ENCODE measurements at regions not wholly inside any gene's neighbourhood (a gene's known extent, or its start where the extent isn't known, plus 50 kb on each side); places are given as distances from the start of the nearest gene placed in this dataset.

DNA sequence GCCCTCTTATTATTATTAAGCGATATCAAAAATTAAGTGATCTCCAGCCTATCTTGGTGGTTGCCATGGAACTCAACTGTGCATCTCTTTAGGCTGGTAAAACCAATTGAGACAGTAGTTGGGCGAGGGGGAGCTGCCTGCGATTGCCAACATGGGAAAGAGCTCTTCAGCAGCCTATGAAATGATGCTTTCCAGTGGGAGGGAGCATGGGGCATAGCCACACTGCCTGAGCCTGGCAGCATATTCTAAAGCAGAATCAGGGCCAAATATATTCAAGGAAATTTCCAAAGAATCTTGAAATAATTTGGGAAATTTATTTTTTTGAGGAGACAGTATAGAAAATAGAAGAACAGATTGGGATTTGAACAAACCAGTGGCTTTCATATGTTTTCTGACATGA, 126.9 kb upstream of the DNAH14 start:
- no peak overlapping the region for H4K5ac ChIP-seq (ENCODE audit: low read length)
- no CpG with 5 or more reads among the region's 3 CpGs for WGBS (ENCODE audit: extremely low coverage, insufficient coverage, low lambda C conversion rate)
- H3K79me1 ChIP-seq (ENCODE audit: low read length) = no peaks in the 10 kb centered on the region
- no peak overlapping the region for H3K56ac ChIP-seq (ENCODE audit: low read length)
- DNase-seq = no peak
- H3K23ac ChIP-seq (ENCODE audit: low read length) = no peak overlapping the region
- no peak overlapping the region for H3K4ac ChIP-seq (ENCODE audit: low read depth, low read length)
- H2AK5ac ChIP-seq (ENCODE audit: low read length) = no peak overlapping the region
- H3K4me3 ChIP-seq (ENCODE audit: low read length) = no peak overlapping the region
- no peaks in the 10 kb centered on the region for H3K36me3 ChIP-seq (ENCODE audit: control insufficient read depth, insufficient read depth, low read length)
- no peak overlapping the region for H2BK15ac ChIP-seq (replicated peaks; ENCODE audit: low read depth)
- no peaks in the 10 kb centered on the region for H3K27me3 ChIP-seq (ENCODE audit: insufficient read depth, low read length, poor library complexity)
- H3K9ac ChIP-seq (ENCODE audit: low read length) = no peak overlapping the region
- H2BK120ac ChIP-seq (ENCODE audit: low read depth, low read length) = no peak overlapping the region
- H3K4me1 ChIP-seq (ENCODE audit: control insufficient read depth, low read depth, low read length) = no peaks in the 10 kb centered on the region
- no peaks in the 10 kb centered on the region for H3K79me2 ChIP-seq (ENCODE audit: control insufficient read depth, insufficient read depth, low read length)
- H2BK5ac ChIP-seq (ENCODE audit: low read length) = no peak overlapping the region
- no peak overlapping the region for H4K8ac ChIP-seq (ENCODE audit: low read depth, low read length)
- no peak overlapping the region for H3K27ac ChIP-seq (ENCODE audit: low read depth, low read length)
- no peak overlapping the region for H3K18ac ChIP-seq (ENCODE audit: low read length)
- no peak overlapping the region for H3K4me2 ChIP-seq (ENCODE audit: low read length)

DNA sequence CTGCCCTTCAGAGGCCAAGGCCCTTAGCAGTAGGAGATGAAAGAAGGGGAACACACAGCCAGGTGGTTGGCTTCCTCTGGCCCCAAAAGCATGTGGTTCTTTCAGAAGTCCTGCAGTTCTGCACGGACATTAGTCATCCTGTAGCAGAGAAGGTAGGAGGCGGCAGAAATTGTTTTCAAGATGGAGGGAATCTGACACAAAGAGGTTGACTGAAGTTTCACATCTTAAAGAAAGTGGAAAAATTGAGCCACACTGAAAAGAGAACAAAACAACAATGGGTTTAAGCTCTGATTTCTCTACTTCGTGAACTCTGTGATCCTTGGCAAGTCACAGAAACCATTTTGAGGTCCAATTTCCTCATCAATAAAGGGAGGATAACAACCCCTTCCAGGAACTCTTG, 125.3 kb upstream of the DNAH14 start:
- no peak overlapping the region for H3K56ac ChIP-seq (ENCODE audit: low read length)
- H3K4me1 ChIP-seq (ENCODE audit: control insufficient read depth, low read depth, low read length) = no peaks in the 10 kb centered on the region
- no peak overlapping the region for H3K4me3 ChIP-seq (ENCODE audit: low read length)
- H3K79me1 ChIP-seq (ENCODE audit: low read length) = no peaks in the 10 kb centered on the region
- no peak overlapping the region for H3K23ac ChIP-seq (ENCODE audit: low read length)
- no peak overlapping the region for H3K27ac ChIP-seq (ENCODE audit: low read depth, low read length)
- H3K36me3 ChIP-seq (ENCODE audit: control insufficient read depth, insufficient read depth, low read length) = no peaks in the 10 kb centered on the region
- no peaks in the 10 kb centered on the region for H3K79me2 ChIP-seq (ENCODE audit: control insufficient read depth, insufficient read depth, low read length)
- DNase-seq = no peak
- H4K8ac ChIP-seq (ENCODE audit: low read depth, low read length) = no peak overlapping the region
- H3K27me3 ChIP-seq (ENCODE audit: insufficient read depth, low read length, poor library complexity) = no peaks in the 10 kb centered on the region
- no peak overlapping the region for H3K4me2 ChIP-seq (ENCODE audit: low read length)
- no peak overlapping the region for H3K9ac ChIP-seq (ENCODE audit: low read length)
- no peak overlapping the region for H3K18ac ChIP-seq (ENCODE audit: low read length)
- no peak overlapping the region for H2BK5ac ChIP-seq (ENCODE audit: low read length)
- H2BK15ac ChIP-seq (replicated peaks; ENCODE audit: low read depth) = no peak overlapping the region
- no peak overlapping the region for H2AK5ac ChIP-seq (ENCODE audit: low read length)
- H4K5ac ChIP-seq (ENCODE audit: low read length) = no peak overlapping the region
- no peak overlapping the region for H3K4ac ChIP-seq (ENCODE audit: low read depth, low read length)
- no peak overlapping the region for H2BK120ac ChIP-seq (ENCODE audit: low read depth, low read length)
- WGBS (ENCODE audit: extremely low coverage, insufficient coverage, low lambda C conversion rate) = no CpG with 5 or more reads among the region's 3 CpGs

DNA sequence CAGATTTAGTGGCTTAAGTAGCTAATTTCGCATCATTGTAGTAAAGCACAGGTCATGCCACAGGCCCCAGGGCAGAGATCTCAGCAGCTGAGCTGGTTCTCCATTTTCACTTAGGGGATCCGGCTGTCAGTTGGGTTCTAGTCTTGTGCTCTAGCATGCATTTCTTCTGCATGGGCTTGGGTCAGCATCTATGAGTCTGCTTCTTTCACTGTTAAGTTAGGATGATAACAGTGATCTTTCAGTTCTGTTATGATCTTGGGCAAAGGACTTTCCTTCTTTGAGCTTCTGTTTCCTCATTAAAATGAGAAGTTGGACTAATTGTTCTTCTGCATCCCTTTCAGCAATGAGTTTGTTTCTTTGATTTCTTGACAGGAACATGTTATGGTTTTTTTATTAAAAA, 123.6 kb upstream of the DNAH14 start:
- DNase-seq = no peak
- Histone ChIP-seq H3K4me1 (ENCODE audit: control insufficient read depth, low read depth, low read length) (no peaks in the 10 kb centered on the region), H3K23ac (ENCODE audit: low read length) (no peak overlapping the region), H2BK5ac (ENCODE audit: low read length) (no peak overlapping the region), H2BK15ac (replicated peaks; ENCODE audit: low read depth) (no peak overlapping the region), H3K27ac (ENCODE audit: low read depth, low read length) (no peak overlapping the region), H3K36me3 (ENCODE audit: control insufficient read depth, insufficient read depth, low read length) (no peaks in the 10 kb centered on the region), H3K79me2 (ENCODE audit: control insufficient read depth, insufficient read depth, low read length) (no peaks in the 10 kb centered on the region), H2BK120ac (ENCODE audit: low read depth, low read length) (no peak overlapping the region), H3K4me2 (ENCODE audit: low read length) (no peak overlapping the region), H3K4ac (ENCODE audit: low read depth, low read length) (no peak overlapping the region), H3K4me3 (ENCODE audit: low read length) (no peak overlapping the region), H4K5ac (ENCODE audit: low read length) (no peak overlapping the region), H4K8ac (ENCODE audit: low read depth, low read length) (no peak overlapping the region), H3K56ac (ENCODE audit: low read length) (no peak overlapping the region), H2AK5ac (ENCODE audit: low read length) (no peak overlapping the region), H3K9ac (ENCODE audit: low read length) (no peak overlapping the region), H3K79me1 (ENCODE audit: low read length) (no peaks in the 10 kb centered on the region), H3K18ac (ENCODE audit: low read length) (no peak overlapping the region), H3K27me3 (ENCODE audit: insufficient read depth, low read length, poor library complexity) (no peaks in the 10 kb centered on the region)
- no CpG with 5 or more reads among the region's 2 CpGs for WGBS (ENCODE audit: extremely low coverage, insufficient coverage, low lambda C conversion rate)

DNA sequence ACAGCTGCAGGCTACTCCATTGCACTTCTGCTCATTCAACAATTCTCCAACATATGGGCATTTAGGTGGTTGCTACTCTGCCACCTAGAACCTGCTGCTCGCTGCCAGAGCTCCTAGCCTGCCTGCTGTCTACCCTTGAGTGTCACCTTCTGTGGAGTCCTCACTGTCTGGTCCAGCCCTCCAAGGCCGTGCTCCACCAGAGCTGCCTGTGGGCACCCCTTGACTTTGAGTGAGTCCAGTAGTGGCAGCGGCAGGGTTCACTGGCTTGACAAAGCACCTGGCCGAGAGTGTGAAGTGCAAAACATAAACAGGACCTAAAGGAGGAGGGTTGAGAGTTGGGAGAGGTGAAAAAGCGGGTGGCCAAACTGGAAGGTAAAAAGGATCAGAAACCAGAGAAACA, 120.3 kb upstream of the DNAH14 start:
- Histone ChIP-seq H2BK120ac (ENCODE audit: low read depth, low read length) (no peak overlapping the region), H3K56ac (ENCODE audit: low read length) (no peak overlapping the region), H3K9ac (ENCODE audit: low read length) (no peak overlapping the region), H3K4ac (ENCODE audit: low read depth, low read length) (no peak overlapping the region), H3K23ac (ENCODE audit: low read length) (no peak overlapping the region), H3K4me2 (ENCODE audit: low read length) (no peak overlapping the region), H4K8ac (ENCODE audit: low read depth, low read length) (no peak overlapping the region), H3K27me3 (ENCODE audit: insufficient read depth, low read length, poor library complexity) (no peaks in the 10 kb centered on the region), H3K36me3 (ENCODE audit: control insufficient read depth, insufficient read depth, low read length) (no peaks in the 10 kb centered on the region), H2BK15ac (replicated peaks; ENCODE audit: low read depth) (no peak overlapping the region), H3K79me2 (ENCODE audit: control insufficient read depth, insufficient read depth, low read length) (no peaks in the 10 kb centered on the region), H3K18ac (ENCODE audit: low read length) (no peak overlapping the region), H3K79me1 (ENCODE audit: low read length) (no peaks in the 10 kb centered on the region), H2AK5ac (ENCODE audit: low read length) (no peak overlapping the region), H3K27ac (ENCODE audit: low read depth, low read length) (no peak overlapping the region), H2BK5ac (ENCODE audit: low read length) (no peak overlapping the region), H4K5ac (ENCODE audit: low read length) (no peak overlapping the region), H3K4me1 (ENCODE audit: control insufficient read depth, low read depth, low read length) (no peaks in the 10 kb centered on the region), H3K4me3 (ENCODE audit: low read length) (no peak overlapping the region)
- no peak for DNase-seq
- no CpG with 5 or more reads among the region's 5 CpGs for WGBS (ENCODE audit: extremely low coverage, insufficient coverage, low lambda C conversion rate)

DNA sequence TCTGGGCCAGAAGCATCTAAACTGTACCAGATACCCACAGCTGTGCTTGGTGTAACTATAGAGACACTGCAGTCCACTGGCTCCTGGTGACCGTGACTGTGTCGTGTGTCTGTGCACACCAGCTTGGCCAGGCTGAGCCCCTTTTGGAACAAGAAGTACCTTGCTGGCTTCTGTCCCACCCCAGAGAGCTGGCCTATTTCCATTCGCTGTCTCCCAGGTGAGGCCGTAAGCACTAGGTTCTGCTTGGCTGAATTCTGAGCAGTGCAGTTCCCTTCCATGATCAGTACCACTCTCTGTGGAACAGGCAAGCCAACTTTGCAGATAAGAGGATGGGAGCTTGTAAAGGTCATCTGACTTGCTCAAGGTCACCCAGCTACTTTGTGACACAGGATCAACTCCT, 119.9 kb upstream of the DNAH14 start:
- Histone ChIP-seq H3K18ac (ENCODE audit: low read length) (no peak overlapping the region), H3K23ac (ENCODE audit: low read length) (no peak overlapping the region), H2BK15ac (replicated peaks; ENCODE audit: low read depth) (no peak overlapping the region), H2BK120ac (ENCODE audit: low read depth, low read length) (no peak overlapping the region), H3K4me1 (ENCODE audit: control insufficient read depth, low read depth, low read length) (no peaks in the 10 kb centered on the region), H3K4me2 (ENCODE audit: low read length) (no peak overlapping the region), H2BK5ac (ENCODE audit: low read length) (no peak overlapping the region), H3K9ac (ENCODE audit: low read length) (no peak overlapping the region), H4K8ac (ENCODE audit: low read depth, low read length) (no peak overlapping the region), H4K5ac (ENCODE audit: low read length) (no peak overlapping the region), H3K36me3 (ENCODE audit: control insufficient read depth, insufficient read depth, low read length) (no peaks in the 10 kb centered on the region), H3K27me3 (ENCODE audit: insufficient read depth, low read length, poor library complexity) (no peaks in the 10 kb centered on the region), H3K79me1 (ENCODE audit: low read length) (no peaks in the 10 kb centered on the region), H3K4ac (ENCODE audit: low read depth, low read length) (no peak overlapping the region), H3K79me2 (ENCODE audit: control insufficient read depth, insufficient read depth, low read length) (no peaks in the 10 kb centered on the region), H3K27ac (ENCODE audit: low read depth, low read length) (no peak overlapping the region), H3K4me3 (ENCODE audit: low read length) (no peak overlapping the region), H2AK5ac (ENCODE audit: low read length) (no peak overlapping the region), H3K56ac (ENCODE audit: low read length) (no peak overlapping the region)
- DNase-seq = no peak
- no CpG with 5 or more reads among the region's 4 CpGs for WGBS (ENCODE audit: extremely low coverage, insufficient coverage, low lambda C conversion rate)

DNA sequence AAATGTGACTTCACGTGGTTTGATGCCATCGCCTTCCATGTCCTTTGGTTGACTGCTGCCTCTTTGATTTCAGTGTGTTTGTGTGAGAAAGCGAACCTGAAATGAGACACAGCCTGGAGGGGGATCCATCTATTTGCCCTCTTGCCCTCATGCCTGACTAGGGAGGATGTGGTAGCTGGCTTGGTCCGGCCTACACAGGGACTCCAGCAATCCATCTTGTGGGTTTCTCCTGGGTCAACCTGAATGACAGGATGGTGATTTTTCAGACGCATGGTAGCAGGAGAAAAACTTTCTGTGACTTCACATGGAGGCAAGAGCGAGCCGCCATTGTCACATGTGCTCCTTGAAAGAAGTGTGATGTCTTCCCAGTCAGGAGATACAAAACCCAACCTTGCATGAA, 117.9 kb upstream of the DNAH14 start:
- no peaks in the 10 kb centered on the region for H3K36me3 ChIP-seq (ENCODE audit: control insufficient read depth, insufficient read depth, low read length)
- H3K4ac ChIP-seq (ENCODE audit: low read depth, low read length) = no peak overlapping the region
- H3K9ac ChIP-seq (ENCODE audit: low read length) = no peak overlapping the region
- H3K23ac ChIP-seq (ENCODE audit: low read length) = no peak overlapping the region
- H2BK15ac ChIP-seq (replicated peaks; ENCODE audit: low read depth) = no peak overlapping the region
- no peak overlapping the region for H3K4me3 ChIP-seq (ENCODE audit: low read length)
- no peak overlapping the region for H4K8ac ChIP-seq (ENCODE audit: low read depth, low read length)
- no peak overlapping the region for H4K5ac ChIP-seq (ENCODE audit: low read length)
- H3K27ac ChIP-seq (ENCODE audit: low read depth, low read length) = no peak overlapping the region
- H3K4me2 ChIP-seq (ENCODE audit: low read length) = no peak overlapping the region
- no peak overlapping the region for H2BK120ac ChIP-seq (ENCODE audit: low read depth, low read length)
- no peaks in the 10 kb centered on the region for H3K79me1 ChIP-seq (ENCODE audit: low read length)
- no peak overlapping the region for H2AK5ac ChIP-seq (ENCODE audit: low read length)
- H2BK5ac ChIP-seq (ENCODE audit: low read length) = no peak overlapping the region
- WGBS (ENCODE audit: extremely low coverage, insufficient coverage, low lambda C conversion rate) = no CpG with 5 or more reads among the region's 7 CpGs
- no peak overlapping the region for H3K56ac ChIP-seq (ENCODE audit: low read length)
- DNase-seq = no peak
- no peaks in the 10 kb centered on the region for H3K4me1 ChIP-seq (ENCODE audit: control insufficient read depth, low read depth, low read length)
- H3K79me2 ChIP-seq (ENCODE audit: control insufficient read depth, insufficient read depth, low read length) = no peaks in the 10 kb centered on the region
- no peak overlapping the region for H3K18ac ChIP-seq (ENCODE audit: low read length)
- H3K27me3 ChIP-seq (ENCODE audit: insufficient read depth, low read length, poor library complexity) = no peaks in the 10 kb centered on the region
